Activated T-helper 2 cell treated with anti-CD3 and anti-CD28 coated beads, Interferon-gamma antibody, Interleukin-2, Interleukin-4, amounts not matched to agents 10 μg/mL and 5 μg/mL and 100 μg/mL, durations not matched to agents 14 hours and 24 hours and 36 hours (primary cell): ENCODE measurements at regions not wholly inside any gene's neighbourhood (a gene's known extent, or its start where the extent isn't known, plus 50 kb on each side); places are given as distances from the start of the nearest gene placed in this dataset.
"Not testable (repeated sequence)": the region's sequence is repeated elsewhere in the genome, so short reads cannot be mapped to it uniquely, and the experiment has no call there.

Source experiments
- DNase-seq: peaks from one replicate; pipeline ENCODE4 v3.0.0; 2021; ENCODE audit warnings: low spot score
- H3K27ac Mint-ChIP-seq: one replicate; pipeline ENCODE4 v1.8.0; 2021; ENCODE audit warnings: mixed read lengths
- H3K27me3 Mint-ChIP-seq: one replicate; pipeline ENCODE4 v1.8.0; 2021; ENCODE audit warnings: low read depth, mixed read lengths
- H3K36me3 Mint-ChIP-seq: one replicate; pipeline ENCODE4 v1.8.0; 2021; ENCODE audit warnings: low read depth, mixed read lengths
- H3K4me1 Mint-ChIP-seq: one replicate; pipeline ENCODE4 v1.8.0; 2021; ENCODE audit warnings: low read depth, mixed read lengths
- H3K4me3 Mint-ChIP-seq: one replicate; pipeline ENCODE4 v1.8.0; 2021; ENCODE audit warnings: low read depth, mild to moderate bottlenecking, moderate library complexity, mixed read lengths
- H3K9me3 Mint-ChIP-seq: one replicate; pipeline ENCODE4 v1.8.0; 2021; ENCODE audit warnings: mixed read lengths
- intact Hi-C: fragments of 100-400 bp; cut with micrococcal nuclease; formaldehyde crosslinking; loops from one replicate; pipeline ENCODE4 v1.15.1; 2023

DNA sequence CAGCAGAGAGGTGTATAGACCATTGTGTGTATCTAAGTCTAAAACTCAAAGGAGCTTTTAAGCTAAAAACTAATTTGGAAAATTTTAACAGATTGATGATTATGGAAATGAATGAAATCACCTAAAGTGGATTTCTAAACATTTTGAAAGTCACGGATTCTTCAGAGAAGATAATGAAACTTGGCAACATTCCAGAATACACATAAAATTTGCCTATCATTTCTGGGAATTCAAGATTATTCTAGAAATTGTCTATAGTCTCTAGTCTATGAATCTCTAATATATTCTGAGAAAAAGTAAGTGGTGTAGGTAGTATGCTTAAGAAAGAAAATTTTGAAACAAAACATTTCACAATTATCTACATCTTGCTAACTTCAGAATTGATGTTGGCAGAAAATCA lies 1117.9 kb upstream of the CNTN5 start:
- H3K27ac Mint-ChIP-seq, result no peak overlapping the region
- no peak for DNase-seq
- H3K9me3 Mint-ChIP-seq, result peaks cover 37% of the 10 kb centered on the region
- H3K36me3 Mint-ChIP-seq, result no peaks in the 10 kb centered on the region
- no peaks in the 10 kb centered on the region for H3K27me3 Mint-ChIP-seq
- intact Hi-C loops, result no loop called here
- H3K4me3 Mint-ChIP-seq, result no peak overlapping the region
- no peaks in the 10 kb centered on the region for H3K4me1 Mint-ChIP-seq

DNA sequence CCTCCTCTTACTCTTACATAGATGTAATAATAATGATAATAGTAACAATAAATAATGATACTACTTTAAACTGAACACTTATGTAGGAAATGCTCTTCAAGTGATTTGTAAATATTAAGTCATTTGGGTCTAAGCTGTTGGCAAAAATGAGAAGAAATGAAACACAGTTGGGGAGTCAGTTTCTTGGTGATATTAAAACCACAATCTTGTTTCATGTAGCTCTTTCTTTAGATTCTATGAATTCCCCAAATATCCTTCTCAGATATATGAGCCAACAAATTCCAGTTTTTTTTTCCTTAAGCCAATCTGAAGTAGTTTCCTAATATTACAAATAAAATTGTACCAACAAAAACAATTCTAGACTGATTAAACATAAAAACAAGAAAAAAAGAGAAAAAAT lies 1115.6 kb upstream of the CNTN5 start:
- no peak for DNase-seq
- no peaks in the 10 kb centered on the region for H3K36me3 Mint-ChIP-seq
- no peak overlapping the region for H3K27ac Mint-ChIP-seq
- no peaks in the 10 kb centered on the region for H3K4me1 Mint-ChIP-seq
- H3K4me3 Mint-ChIP-seq, result no peak overlapping the region
- no peaks in the 10 kb centered on the region for H3K27me3 Mint-ChIP-seq
- peaks cover 44% of the 10 kb centered on the region for H3K9me3 Mint-ChIP-seq
- intact Hi-C loops, result no loop called here

DNA sequence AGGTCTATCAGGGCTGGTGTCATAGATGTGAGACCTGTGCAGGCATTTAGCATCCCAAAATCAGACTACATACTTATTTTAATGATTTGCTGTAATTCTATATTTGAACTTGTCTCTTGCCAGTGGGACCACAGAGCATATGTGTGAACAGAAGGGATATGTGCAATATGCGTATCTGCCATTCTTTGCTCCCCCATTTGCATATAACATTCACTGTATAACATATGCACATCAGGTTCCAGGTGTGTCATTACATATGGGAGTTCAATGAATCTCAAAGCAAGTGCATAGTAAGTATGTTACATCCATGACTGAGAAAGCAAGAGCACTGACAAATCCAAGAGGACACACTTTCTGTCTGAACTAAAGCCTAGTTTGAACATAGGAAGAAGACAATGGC lies 1115.1 kb upstream of the CNTN5 start:
- DNase-seq, result no peak
- Mint-ChIP-seq H3K4me1 (no peaks in the 10 kb centered on the region), H3K4me3 (no peak overlapping the region), H3K27ac (no peak overlapping the region), H3K27me3 (no peaks in the 10 kb centered on the region), H3K9me3 (peaks cover 48% of the 10 kb centered on the region), H3K36me3 (no peaks in the 10 kb centered on the region)
- intact Hi-C loops, result no loop called here

- peaks cover 35% of the 10 kb centered on the region for H3K9me3 Mint-ChIP-seq
- H3K27ac Mint-ChIP-seq, result no peak overlapping the region
- H3K27me3 Mint-ChIP-seq, result no peaks in the 10 kb centered on the region
- no peaks in the 10 kb centered on the region for H3K4me1 Mint-ChIP-seq
- DNase-seq, result no peak
- H3K4me3 Mint-ChIP-seq, result no peak overlapping the region
- no peaks in the 10 kb centered on the region for H3K36me3 Mint-ChIP-seq
- intact Hi-C loops, result no loop called here
Observed at GRCh38 chr11:97908354-97908753, 1112.4 kb upstream of the CNTN5 start.

DNA sequence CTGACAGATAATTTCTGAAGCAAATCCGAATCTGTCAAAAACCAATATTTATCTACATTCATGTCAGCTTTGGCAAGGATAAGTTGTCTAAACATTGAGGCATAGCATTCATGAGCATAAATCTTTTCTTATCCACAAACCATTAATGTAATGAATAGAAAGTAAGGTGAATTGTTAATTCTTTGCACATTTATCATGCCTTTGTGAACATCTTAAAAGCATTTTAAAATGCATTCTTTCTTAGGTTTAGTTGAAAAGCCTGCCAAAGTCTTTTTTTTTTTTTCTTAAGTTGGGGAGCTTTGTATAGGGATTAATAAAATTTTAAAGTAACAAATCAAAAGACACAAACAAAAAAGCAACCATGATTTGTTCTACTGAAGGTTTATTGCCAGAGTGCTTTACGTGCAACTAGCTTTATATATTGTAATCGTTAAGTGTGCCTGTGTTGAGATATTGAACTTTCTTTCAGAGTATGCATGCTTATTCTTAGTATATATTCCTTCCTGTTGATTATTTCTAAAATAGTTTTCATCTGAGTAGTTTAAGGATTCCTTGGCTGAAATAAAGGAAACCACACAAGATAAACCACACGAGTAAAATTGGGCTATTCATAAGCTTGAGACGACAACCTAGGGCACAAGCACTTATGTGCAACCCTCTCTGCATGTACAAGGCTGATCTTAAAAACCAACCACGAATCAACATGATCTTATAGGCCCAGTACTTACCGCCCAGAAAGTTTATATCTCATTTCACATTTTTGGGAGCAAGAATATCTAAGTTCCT lies 1110.9 kb upstream of the CNTN5 start:
- intact Hi-C loops, result no loop called here
- Mint-ChIP-seq H3K27ac (no peak overlapping the region), H3K4me3 (no peak overlapping the region), H3K4me1 (no peaks in the 10 kb centered on the region), H3K9me3 (peaks cover 31% of the 10 kb centered on the region), H3K27me3 (no peaks in the 10 kb centered on the region), H3K36me3 (no peaks in the 10 kb centered on the region)
- no peak for DNase-seq

DNA sequence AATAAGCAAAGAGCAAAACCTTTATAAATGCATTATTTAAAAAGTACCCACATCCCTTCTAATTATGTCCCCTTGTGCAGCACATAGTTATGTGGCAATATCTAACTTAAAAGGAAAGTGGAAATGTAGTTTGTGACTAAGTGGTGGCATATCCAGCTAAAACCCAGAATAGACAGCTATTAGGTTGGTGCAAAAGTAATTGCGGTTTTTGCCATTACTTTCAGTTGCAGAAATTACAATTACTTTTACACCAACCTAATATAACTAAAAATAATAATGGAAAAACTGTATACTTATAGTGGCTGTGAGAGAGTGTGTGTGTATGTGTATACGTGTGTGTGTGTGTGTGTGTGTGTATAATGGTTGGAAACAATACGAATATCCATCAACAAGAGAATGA lies 1108.1 kb upstream of the CNTN5 start:
- Mint-ChIP-seq H3K36me3 (no peaks in the 10 kb centered on the region), H3K27me3 (no peaks in the 10 kb centered on the region)

GRCh38 chr11:97922933-97923332 lies 1097.8 kb upstream of the CNTN5 start:
- intact Hi-C loops, H3K36me3 Mint-ChIP-seq, H3K27ac Mint-ChIP-seq, H3K27me3 Mint-ChIP-seq, DNase-seq, H3K4me3 Mint-ChIP-seq, H3K4me1 Mint-ChIP-seq: not testable (repeated sequence)
- peaks cover 33% of the 10 kb centered on the region for H3K9me3 Mint-ChIP-seq

More for the DNA sequence above, 1108.1 kb upstream of the CNTN5 start:
- intact Hi-C loops, result no loop called here
- no peaks in the 10 kb centered on the region for H3K4me1 Mint-ChIP-seq
- no peak overlapping the region for H3K4me3 Mint-ChIP-seq
- no peak for DNase-seq
- H3K9me3 Mint-ChIP-seq, result peaks cover 19% of the 10 kb centered on the region
- H3K27ac Mint-ChIP-seq, result no peak overlapping the region

GRCh38 chr11:97934572-97935208 lies 1086.1 kb upstream of the CNTN5 start:
- H3K4me3 Mint-ChIP-seq, result no peak overlapping the region
- H3K36me3 Mint-ChIP-seq, result no peaks in the 10 kb centered on the region
- H3K27me3 Mint-ChIP-seq, result no peaks in the 10 kb centered on the region
- H3K4me1 Mint-ChIP-seq, result no peaks in the 10 kb centered on the region
- peaks cover 4% of the 10 kb centered on the region for H3K9me3 Mint-ChIP-seq
- no peak for DNase-seq
- intact Hi-C loops, result no loop called here
- no peak overlapping the region for H3K27ac Mint-ChIP-seq

DNA sequence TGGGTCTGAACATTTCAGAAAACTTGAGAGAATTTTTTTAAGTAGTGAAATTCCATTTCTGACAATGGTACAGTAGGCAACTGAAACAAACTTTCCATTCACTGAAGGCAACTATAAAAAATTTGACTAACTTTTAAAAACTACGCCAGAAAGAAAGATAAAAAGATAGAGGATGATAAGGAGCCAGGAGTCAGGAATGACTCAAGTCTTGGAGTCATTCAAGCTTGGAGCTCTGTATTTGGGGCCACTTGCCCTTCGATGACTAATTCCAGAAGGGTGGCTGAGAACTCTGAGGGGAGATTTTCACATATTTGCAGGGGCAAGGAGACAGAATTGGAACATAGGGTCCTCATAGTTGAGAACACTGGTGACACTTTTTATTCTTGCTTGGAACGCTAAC lies 1083.2 kb upstream of the CNTN5 start:
- H3K27ac Mint-ChIP-seq, result no peak overlapping the region
- no peak for DNase-seq
- no peaks in the 10 kb centered on the region for H3K36me3 Mint-ChIP-seq
- peaks cover 4% of the 10 kb centered on the region for H3K9me3 Mint-ChIP-seq
- no peaks in the 10 kb centered on the region for H3K27me3 Mint-ChIP-seq
- intact Hi-C loops, result no loop called here
- H3K4me3 Mint-ChIP-seq, result no peak overlapping the region
- H3K4me1 Mint-ChIP-seq, result no peaks in the 10 kb centered on the region

DNA sequence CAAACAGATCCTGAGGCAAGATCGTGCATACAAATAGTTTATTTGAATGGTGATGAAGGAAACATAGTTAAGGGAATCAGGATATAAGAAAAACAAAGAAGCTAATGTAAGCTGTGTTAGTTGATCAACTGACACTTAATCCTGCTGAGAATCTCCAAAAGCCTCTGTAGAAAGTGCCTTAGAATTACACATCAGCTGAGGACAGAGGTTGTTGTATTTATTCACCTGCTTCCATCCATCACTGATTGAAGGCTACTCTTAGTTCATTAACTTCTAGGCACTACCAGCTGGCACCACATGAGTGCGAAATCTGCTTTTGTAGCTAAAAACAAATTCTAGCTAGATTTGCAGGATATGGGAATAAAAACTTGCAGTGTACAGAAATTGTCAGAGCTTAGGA lies 1082.0 kb upstream of the CNTN5 start:
- DNase-seq, result no peak
- no peak overlapping the region for H3K27ac Mint-ChIP-seq
- intact Hi-C loops, result no loop called here
- no peaks in the 10 kb centered on the region for H3K4me1 Mint-ChIP-seq
- H3K4me3 Mint-ChIP-seq, result no peak overlapping the region
- no peaks in the 10 kb centered on the region for H3K36me3 Mint-ChIP-seq
- H3K9me3 Mint-ChIP-seq, result peaks cover 7% of the 10 kb centered on the region
- H3K27me3 Mint-ChIP-seq, result no peaks in the 10 kb centered on the region

- Mint-ChIP-seq H3K4me1 (no peaks in the 10 kb centered on the region), H3K27ac (no peak overlapping the region), H3K4me3 (no peak overlapping the region), H3K36me3 (no peaks in the 10 kb centered on the region), H3K9me3 (peaks cover 15% of the 10 kb centered on the region), H3K27me3 (no peaks in the 10 kb centered on the region)
- intact Hi-C loops, result no loop called here
- DNase-seq, result no peak
Observed at GRCh38 chr11:97943493-97943892, 1077.3 kb upstream of the CNTN5 start.

DNA sequence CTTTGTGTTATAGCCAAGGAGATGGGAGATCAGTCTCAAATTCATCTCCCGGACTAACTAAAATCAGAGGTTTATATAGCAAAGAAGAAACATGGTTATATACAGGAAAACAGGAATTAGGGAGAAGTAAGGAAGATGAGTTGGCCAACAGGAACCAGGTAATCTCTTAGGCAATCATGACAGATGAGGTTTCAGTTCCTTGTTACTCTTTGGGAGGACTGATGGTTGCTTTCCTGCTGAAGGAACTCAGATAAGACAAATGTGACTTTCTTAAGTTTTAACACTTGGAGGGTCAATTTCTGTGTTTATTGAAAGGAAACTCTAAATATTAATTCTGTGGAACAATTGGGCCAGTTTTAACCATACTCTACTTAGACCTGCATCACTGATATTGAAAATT lies 1072.0 kb upstream of the CNTN5 start:
- DNase-seq, result no peak
- Mint-ChIP-seq H3K9me3 (peaks cover 29% of the 10 kb centered on the region), H3K27me3 (no peaks in the 10 kb centered on the region), H3K4me3 (no peak overlapping the region), H3K36me3 (no peaks in the 10 kb centered on the region), H3K27ac (no peak overlapping the region), H3K4me1 (no peaks in the 10 kb centered on the region)
- intact Hi-C loops, result no loop called here

GRCh38 chr11:97955595-97955994 lies 1065.2 kb upstream of the CNTN5 start:
- no peaks in the 10 kb centered on the region for H3K4me1 Mint-ChIP-seq
- H3K27me3 Mint-ChIP-seq, result no peaks in the 10 kb centered on the region
- H3K4me3 Mint-ChIP-seq, result no peak overlapping the region
- no peaks in the 10 kb centered on the region for H3K36me3 Mint-ChIP-seq
- H3K9me3 Mint-ChIP-seq, result peaks cover 8% of the 10 kb centered on the region
- intact Hi-C loops, result no loop called here
- no peak for DNase-seq
- no peak overlapping the region for H3K27ac Mint-ChIP-seq
